DOHH2 (cell line): ENCODE measurements at regions not wholly inside any gene's neighbourhood (a gene's known extent, or its start where the extent isn't known, plus 50 kb on each side); places are given as distances from the start of the nearest gene placed in this dataset.

ENCODE experiments used
- CTCF ChIP-seq: fragments of 200-600 bp; sonication (generic); IDR thresholded peaks from one replicate; pipeline ENCODE4 v1.5.1; 2014; ENCODE audit warnings: antibody characterized with exemption, mild to moderate bottlenecking, low read depth, low read length; ENCODE audit not compliant: poor library complexity, severe bottlenecking
- EZH2phosphoT487 ChIP-seq: fragments of 200-600 bp; sonication (generic); IDR thresholded peaks from 2 replicates; pipeline ENCODE4 v1.6.1; 2017; ENCODE audit warnings: borderline replicate concordance, mild to moderate bottlenecking, antibody characterized with exemption, low read length, moderate library complexity, mixed read lengths

- TF ChIP-seq CTCF: no peak
- no peak for TF ChIP-seq EZH2phosphoT487
Measured at GRCh38 chr6:99743647-99744046, 137.0 kb downstream of the PRDM13 start.
